NCI-H82 treated with DMSO at 0.1 percent for 48 hours (cell line): ENCODE measurements at regions not wholly inside any gene's neighbourhood (a gene's known extent, or its start where the extent isn't known, plus 50 kb on each side); places are given as distances from the start of the nearest gene placed in this dataset.
"Not testable (repeated sequence)": the region's sequence is repeated elsewhere in the genome, so short reads cannot be mapped to it uniquely, and the experiment has no call there.

Source experiments
- DNase-seq: peaks from one replicate; lab custom pipeline; 2025; ENCODE audit not compliant: unreplicated experiment; lab: John Stamatoyannopoulos, UW

- no peak for DNase-seq
Measured at GRCh38 chr9:135173066-135173465, 85.6 kb downstream of the OLFM1 start.

DNA sequence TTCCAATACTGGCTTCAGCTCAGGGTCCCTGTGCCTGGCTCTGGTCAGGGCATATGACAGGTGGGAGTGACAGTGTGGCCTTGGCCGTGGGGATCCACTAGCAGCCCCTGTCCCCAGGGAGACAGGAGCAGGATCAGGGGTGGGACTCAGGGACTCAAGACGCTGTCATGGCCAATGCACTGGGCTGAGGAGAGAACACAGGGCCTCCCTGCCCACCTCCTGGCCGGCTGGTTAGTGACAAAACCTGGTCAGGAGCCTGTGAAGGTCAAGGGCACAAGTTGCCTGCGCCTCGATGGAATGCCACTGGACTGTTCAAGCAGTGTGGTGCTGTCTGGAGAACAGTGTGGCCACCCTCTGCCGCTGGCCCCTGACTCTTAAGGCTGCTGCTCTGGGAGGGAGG lies 86.8 kb downstream of the OLFM1 start:
- DNase-seq, result no peak

DNA sequence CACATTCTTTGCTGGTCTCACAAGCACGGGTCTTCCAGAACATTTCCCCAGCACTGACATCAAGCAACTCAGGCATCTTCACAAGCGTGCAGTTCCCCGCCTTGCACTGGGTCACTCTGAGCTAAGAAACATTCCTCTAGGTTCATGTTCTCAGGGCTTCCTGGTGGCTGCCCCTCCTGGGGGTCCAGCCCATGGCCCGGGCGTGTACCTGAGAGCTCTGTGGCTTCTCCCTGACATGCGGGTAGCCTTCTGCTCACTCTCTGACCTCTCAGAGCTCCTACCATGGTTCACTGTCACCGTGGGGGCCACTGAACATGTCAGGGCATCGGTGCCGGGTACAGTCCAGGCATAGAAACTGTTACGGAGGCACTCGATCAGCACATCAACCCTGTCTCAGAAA lies 87.5 kb downstream of the OLFM1 start:
- DNase-seq, result no peak

DNA sequence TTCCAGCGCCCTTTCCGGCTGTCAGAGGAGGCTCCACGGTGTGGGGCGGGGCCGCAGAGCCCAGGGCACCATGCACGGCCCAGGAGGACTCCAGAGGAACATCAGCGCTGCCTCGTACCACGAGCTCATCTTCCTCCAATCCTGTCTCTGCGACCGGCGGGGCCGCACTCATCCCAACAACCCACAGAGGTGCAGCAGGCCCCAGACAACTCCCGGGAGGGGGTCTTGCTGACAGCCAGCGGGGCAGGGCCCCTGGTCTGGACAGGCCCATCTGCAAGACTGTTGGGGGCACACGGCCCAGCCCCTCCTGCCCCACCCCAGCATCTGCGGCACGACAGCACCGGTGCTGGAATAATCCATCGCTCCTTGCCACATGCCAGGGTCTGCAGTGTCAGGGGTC lies 88.8 kb downstream of the OLFM1 start:
- DNase-seq, result no peak

DNA sequence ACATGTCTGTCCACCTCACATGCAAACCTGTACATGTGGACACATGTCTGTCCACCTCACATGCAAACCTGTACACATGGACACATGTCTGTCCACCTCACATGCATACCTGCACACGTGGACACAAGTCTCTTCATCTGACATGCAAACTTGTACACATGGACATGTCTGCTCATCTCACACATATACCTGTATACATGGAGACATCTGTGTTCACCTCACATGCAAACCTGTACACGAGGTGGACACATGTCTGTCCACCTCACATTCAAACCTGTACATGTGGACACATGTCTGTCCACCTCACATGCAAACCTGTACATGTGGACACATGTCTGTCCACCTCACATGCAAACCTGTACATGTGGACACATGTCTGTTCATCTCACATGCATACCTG lies 90.1 kb downstream of the OLFM1 start:
- DNase-seq, result not testable (repeated sequence)

- no peak for DNase-seq
Measured at GRCh38 chr9:135178498-135178897, 91.0 kb downstream of the OLFM1 start.

DNA sequence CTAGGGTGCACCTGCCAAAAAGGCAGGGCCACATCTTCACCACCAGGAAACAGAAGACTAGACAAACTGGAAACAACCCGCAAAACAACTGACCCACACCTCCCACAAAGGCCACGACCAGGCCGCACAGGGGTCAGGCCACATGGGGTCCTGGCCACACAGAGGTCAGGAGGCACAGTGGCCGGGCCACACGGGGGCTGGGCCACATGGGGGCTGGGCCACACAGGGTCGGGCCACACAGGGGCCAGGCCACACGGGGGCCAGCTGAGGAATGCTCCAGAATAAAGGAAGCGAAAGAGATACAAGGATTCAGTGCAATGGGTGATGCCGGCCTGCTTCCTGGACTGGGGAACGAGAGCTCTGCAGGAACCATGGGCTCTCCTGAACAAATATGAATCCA lies 91.6 kb downstream of the OLFM1 start:
- DNase-seq, result no peak

DNA sequence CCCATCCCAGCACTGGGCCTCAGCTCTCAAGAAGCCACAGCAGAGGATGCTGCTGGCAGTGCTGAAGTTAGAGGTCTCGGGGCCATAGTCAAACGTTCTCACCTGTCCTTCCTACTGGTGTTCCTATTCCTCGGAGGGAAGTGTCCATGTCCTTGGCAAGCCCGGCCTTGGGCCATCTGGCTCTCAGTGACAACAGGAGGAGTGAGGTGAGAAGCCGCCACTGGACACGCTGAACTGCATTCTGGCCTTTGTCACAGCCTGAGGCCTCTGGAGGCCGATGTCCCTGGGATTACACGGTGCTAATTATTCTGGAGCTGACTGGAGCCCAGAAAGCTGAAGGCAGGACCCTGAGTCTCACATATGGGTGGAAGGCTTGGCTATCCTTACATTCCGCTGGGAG lies 92.5 kb downstream of the OLFM1 start:
- DNase-seq, result no peak

- no peak for DNase-seq
Measured at GRCh38 chr9:135180586-135180985, 93.1 kb downstream of the OLFM1 start.

DNA sequence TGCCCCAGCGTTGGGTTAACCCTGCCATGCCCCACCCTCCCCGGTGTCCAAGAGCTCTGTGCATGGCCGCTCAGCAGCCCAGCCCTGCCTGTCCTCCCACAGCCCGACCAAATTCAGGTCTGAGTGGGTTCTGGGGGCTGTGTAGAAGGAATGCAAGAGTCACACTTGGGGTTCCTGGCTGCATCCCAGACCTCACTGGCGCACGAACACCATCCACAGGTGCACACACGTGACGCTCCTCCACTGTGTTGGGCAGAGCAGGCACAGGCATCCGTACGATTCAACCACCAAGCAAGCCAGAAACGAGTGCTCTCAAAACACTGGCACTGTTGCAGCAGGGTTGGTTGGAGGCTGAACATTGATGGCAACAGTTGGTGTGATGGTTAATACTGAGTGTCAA lies 93.9 kb downstream of the OLFM1 start:
- no peak for DNase-seq

DNA sequence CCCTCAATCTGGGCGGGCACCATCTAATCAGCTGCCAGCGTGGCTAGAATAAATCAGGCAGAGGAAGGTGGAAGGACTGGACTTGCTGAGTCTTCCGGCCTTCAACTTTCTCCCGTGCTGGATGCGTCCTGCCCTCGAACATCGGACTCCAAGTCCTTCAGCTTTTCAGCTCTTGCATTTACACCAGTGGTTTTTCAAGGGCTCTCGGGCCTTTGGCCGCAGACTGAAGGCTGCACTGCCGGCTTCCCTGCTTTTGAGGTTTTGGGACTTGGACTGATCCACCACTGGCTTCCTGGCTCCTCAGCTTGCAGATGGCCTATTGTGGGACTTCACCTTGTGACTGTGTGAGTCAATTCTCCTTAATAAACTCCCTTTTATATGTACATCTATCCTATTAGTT lies 94.4 kb downstream of the OLFM1 start:
- not testable (repeated sequence) for DNase-seq

DNA sequence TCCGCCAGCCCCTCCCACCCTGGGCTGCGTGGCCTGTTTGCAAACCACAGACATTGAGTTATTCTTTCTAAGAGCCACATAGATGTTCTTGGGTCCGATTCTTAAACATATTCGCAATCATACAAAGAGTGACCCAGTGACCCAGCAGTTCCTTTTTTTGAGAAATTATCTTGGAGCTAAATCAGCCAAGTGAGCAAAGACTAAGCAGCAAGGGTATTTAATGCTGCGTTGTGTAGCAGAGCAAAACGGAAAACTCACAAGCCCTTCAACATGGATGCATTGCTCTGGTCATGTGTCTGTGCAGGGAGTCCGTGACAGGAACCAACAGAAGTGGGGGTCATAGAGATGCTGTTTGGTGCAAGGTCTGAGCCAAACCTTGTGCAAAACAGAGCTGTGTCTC lies 95.6 kb downstream of the OLFM1 start:
- DNase-seq, result no peak

DNA sequence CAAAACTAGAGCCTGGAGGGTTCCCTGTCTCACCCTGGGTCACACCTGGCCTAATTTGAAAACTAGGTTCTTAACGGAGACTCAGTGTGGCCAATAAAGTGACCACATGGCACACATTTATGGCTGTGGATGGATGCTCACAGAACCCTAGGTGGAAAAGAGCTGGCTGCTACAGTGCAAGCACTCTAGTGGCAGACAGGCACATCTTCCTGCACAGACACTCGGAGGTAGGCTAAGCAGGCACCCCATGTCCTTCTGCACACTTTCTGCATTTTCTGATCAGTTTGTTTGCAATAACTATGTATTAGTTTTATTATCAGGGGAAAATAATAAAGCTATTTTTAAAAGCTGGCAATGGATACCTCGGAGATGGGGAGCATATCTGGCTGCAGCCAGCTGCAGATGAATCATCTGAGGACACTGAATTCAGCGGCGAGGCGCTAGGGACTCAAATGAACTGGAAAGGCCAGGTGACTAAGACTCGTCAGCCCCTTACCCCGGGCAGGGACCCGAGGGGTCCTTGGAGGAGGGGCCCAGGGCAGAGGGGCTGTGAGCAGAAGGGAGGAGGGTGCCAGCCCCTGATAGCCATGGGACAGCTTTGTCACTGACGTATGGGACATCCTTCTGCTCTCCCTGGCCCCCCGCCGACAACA lies 96.2 kb downstream of the OLFM1 start:
- DNase-seq, result no peak

- no peak for DNase-seq
Measured at GRCh38 chr9:135184181-135185053, 96.9 kb downstream of the OLFM1 start.

DNA sequence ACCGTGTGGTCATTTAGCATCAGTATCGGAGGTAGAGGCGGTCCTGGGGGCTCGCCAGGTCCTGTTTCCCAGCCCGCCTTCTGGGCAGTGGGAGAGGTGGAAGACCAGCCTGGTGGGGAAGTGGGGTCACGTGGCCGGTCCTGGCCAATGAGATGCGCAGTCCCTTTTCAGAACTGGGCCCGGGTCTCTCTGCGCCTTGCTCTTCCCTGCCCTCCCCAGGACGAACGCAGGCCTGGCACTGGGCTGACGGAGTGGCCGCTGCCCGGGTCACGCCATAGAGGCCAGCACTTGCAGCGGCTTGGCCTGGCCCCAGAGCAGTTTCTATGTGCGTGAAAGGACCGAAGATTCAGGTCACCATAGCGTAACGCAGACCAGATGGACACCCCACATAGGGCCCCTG lies 97.6 kb downstream of the OLFM1 start:
- no peak for DNase-seq

GRCh38 chr9:135186248-135187164 lies 99.0 kb downstream of the OLFM1 start:
- DNase-seq, result no peak

GRCh38 chr9:135187365-135187764 lies 99.9 kb downstream of the OLFM1 start:
- no peak for DNase-seq

GRCh38 chr9:135188681-135189151 lies 101.2 kb downstream of the OLFM1 start:
- no peak for DNase-seq

DNA sequence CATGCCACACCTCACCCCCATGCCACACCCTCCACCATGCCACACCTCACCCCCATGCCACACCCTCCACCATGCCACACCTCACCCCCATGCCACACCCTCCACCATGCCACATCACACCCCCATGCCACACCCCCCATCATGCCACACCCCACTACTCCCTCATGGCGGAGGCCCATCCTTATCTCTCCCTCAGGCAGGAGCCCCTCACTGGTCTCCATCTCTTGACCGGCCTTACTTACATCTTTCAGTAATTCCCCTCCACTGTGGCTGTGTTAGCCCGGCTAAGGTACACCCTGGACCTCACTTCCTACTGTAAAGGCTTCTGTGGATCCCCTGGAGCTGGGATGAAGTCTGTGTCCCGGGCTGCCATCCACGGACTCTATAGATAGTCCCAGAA lies 102.0 kb downstream of the OLFM1 start:
- DNase-seq, result no peak

DNA sequence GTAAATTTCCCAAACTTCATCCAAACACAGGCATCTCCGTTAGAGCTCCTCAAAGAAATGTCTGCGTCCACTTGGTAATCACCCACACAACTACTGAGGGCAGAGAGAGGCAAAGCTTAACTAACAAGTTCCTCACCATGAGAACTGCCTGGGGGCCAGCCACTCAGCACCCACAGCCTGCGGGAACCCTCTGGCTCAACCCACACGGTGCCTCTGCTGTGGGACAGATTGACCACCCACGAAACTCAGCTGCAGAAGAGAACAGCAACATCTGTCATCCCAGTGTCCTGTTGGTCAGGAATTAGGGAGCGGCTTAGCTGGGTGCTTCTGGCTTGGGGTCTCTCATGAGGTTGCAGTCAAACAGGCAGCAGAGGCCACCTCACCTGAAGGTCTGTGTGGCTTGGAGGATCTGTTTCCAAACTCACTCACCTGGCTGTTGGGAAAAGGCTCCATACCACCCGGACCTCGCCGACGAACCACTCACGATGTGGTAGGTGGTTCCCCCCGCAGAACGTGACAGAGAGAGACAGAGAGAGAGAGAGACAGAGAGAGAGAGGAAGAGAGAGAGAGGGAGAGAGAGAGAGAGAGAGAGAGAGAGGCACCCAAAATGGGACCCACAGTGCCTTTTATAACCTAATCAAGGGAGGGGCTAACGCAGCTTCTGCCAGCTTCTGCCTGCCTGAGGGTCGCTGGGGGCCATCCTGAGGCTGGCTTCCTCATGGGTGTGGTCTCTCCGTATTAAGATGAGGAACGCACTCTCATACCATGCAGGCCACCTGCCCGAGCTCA lies 103.5 kb downstream of the OLFM1 start:
- no peak for DNase-seq

DNA sequence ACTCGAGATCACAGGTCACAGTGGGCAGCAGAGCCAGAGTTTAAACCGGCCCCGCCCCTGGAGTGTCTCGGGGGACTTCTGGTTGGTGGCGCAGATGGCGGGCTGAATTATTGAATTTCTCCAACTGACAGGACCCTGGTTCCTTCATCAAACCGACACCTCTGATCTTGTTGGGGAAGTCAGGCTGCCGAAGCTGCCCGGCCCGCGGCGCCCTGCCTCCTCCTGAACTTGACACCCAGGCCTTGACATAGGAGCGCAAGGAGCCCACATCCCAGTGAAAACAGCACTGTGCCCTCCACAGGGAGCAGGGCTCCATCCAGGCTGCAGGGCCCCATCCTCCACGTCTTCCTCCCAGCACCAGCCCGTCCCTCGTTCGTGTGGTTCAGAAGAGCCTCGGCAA lies 105.2 kb downstream of the OLFM1 start:
- DNase-seq, result no peak
